Pancreas (tissue), 10 donors: ENCODE measurements at regions not wholly inside any gene's neighbourhood (a gene's known extent, or its start where the extent isn't known, plus 50 kb on each side); places are given as distances from the start of the nearest gene placed in this dataset.

Source experiments
- ATAC-seq, 4 donors: fragments of 200-7000 bp; cut with Tn5 transposase; one replicate each; pipeline versions ENCODE4 v1.8.0 to v1.9.1; 2020; ENCODE audit warnings: mild to moderate bottlenecking in 4 of 4, moderate library complexity in 4 of 4
- DNase-seq, 6 donors: peaks; one replicate each; pipeline ENCODE4 v3.0.0-alpha.2; 2020
- FAIRE-seq: peaks from 2 replicates; lab custom pipeline; 2012; peaks lifted over from hg19 to GRCh38; lab: Jason Lieb, UNC
- H3K27ac ChIP-seq, 4 donors: fragments of 200-600 bp; sonication (generic); 1 replicate in 3 of 4; 2 replicates in 1 of 4; pipeline versions ENCODE4 v1.5.0 to v1.8.0; 2020
- H3K27me3 ChIP-seq, 4 donors: fragments of 200-600 bp; one replicate each; pipeline ENCODE4 v1.8.0; 2021
- H3K36me3 ChIP-seq, 3 donors: fragments of 200-600 bp; sonication (generic) in 1 of 3; one replicate each; pipeline versions ENCODE4 v1.5.0 to v1.8.0; 2020 to 2021
- H3K4me1 ChIP-seq, 3 donors: fragments of 200-600 bp; one replicate each; pipeline ENCODE4 v1.8.0; 2021
- H3K4me3 ChIP-seq, 4 donors: fragments of 200-600 bp; sonication (generic) in 2 of 4; one replicate each; pipeline versions ENCODE4 v1.5.0 to v1.8.0; 2020 to 2021
- H3K9me3 ChIP-seq, 4 donors: fragments of 200-600 bp; one replicate each; pipeline ENCODE4 v1.8.0; 2021
- WGBS, 2 donors: extraction: QIAGEN DNeasy Blood & Tissue Kit; methylation state at CpG; one replicate each; pipeline ENCODE4 v1.1.7; 2013; 5-methylcytosine and 5-hydroxymethylcytosine counted together
- intact Hi-C, 3 donors: fragments of 100-400 bp; cut with DNase I; formaldehyde crosslinking; loops; one replicate each; pipeline versions ENCODE4 v1.11.1 to v1.14.2; 2022
- TF ChIP-seq, protein P1 (sequence below), 4 donors: fragments of 200-600 bp; sonication (generic) in 3 of 4; IDR thresholded peaks; one replicate each; pipeline versions ENCODE4 v1.5.0 to v1.8.0; 2021; ENCODE audit warnings: antibody characterized with exemption in 4 of 4
- donor health status: healthy with polysubstance abuse.
- donor health status: DM: no; HTN: no; CAD: no; lungs with moderate emphysema.
- donor health status: DM: no; HTN: no; CAD: no.
- donor health status: control.
- donor health status: control.
- donor health status: Bipolar disorder and iron deficiency.
- donor health status: DM: yes; HTN: yes; CAD: no.
- donor health status: DM: no; HTN: no; CAD: no.
- donor health status: DM: no; HTN: no; CAD: no.
- donor health status: DM: yes; HTN: yes; CAD: no.

DNA sequence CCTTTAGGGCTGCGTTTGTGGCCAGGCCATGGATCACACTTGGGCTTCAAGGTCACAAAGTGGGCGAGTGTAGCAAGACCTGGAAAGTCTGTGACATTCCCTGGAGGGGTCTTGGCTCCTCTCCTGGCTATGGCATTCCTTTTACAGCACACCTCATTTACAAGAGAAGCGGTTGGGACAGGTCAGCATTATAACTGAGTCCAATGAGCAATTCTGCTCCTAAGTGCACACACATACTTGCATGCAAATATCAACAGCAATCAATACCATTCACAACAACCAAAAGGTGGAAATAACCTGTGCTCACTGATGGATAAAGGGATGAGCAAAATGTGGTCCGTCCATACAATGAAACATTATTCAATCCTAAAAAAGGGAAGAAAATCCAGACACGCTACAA lies 298.2 kb downstream of the CTTN start:
- Histone ChIP-seq H3K27me3 (no peaks in the 10 kb centered on the region), H3K9me3 (no peaks in the 10 kb centered on the region), H3K36me3 (no peaks in the 10 kb centered on the region), H3K4me3 (no peak overlapping the region), H3K27ac (no peak overlapping the region), H3K4me1 (peaks cover 0 to 3% (median 0%) of the 10 kb centered on the region in 3 donors)
- no peak for FAIRE-seq
- TF ChIP-seq, protein P1, sequence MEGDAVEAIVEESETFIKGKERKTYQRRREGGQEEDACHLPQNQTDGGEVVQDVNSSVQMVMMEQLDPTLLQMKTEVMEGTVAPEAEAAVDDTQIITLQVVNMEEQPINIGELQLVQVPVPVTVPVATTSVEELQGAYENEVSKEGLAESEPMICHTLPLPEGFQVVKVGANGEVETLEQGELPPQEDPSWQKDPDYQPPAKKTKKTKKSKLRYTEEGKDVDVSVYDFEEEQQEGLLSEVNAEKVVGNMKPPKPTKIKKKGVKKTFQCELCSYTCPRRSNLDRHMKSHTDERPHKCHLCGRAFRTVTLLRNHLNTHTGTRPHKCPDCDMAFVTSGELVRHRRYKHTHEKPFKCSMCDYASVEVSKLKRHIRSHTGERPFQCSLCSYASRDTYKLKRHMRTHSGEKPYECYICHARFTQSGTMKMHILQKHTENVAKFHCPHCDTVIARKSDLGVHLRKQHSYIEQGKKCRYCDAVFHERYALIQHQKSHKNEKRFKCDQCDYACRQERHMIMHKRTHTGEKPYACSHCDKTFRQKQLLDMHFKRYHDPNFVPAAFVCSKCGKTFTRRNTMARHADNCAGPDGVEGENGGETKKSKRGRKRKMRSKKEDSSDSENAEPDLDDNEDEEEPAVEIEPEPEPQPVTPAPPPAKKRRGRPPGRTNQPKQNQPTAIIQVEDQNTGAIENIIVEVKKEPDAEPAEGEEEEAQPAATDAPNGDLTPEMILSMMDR (IDR thresholded peaks at IDR 0.05), result no peak
- no peak for ATAC-seq
- no peak for DNase-seq
- intact Hi-C loops, result no loop called here
- WGBS, 2 donors, result 75 to 76% methylated on average over 5 of the region's 5 CpGs

DNA sequence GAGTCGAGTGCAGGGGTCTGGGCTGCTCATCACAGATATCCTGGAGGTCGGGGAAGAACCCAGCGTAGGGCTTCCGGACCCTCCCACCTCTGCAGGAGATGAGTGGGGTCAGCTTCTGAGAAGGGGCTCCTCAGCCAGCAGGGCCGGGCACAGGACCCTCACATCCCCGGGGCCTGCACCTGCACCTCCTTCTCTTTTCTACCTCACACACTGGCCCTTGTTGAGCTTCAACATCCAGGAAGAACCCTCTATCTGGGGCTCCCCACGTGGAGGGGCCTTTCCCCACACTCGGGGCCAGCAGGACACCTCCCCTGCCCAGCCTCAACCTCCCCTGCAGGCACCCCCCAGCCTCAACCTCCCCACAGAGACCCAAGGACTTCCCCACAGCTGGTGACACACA lies 299.4 kb downstream of the CTTN start:
- Histone ChIP-seq H3K27me3 (no peaks in the 10 kb centered on the region), H3K9me3 (no peaks in the 10 kb centered on the region), H3K4me3 (no peak overlapping the region), H3K27ac (no peak overlapping the region), H3K36me3 (no peaks in the 10 kb centered on the region), H3K4me1 (peaks cover 0 to 3% (median 0%) of the 10 kb centered on the region in 3 donors)
- intact Hi-C loops, result no loop called here
- ATAC-seq (no peak), FAIRE-seq (no peak), DNase-seq (peak in 2 of 6 donors; percentile 26 to 39)
- 90 to 93% methylated on average over 8 of the region's 8 CpGs for WGBS, 2 donors
- TF ChIP-seq, protein P1 (IDR thresholded peaks at IDR 0.05), result no peak

DNA sequence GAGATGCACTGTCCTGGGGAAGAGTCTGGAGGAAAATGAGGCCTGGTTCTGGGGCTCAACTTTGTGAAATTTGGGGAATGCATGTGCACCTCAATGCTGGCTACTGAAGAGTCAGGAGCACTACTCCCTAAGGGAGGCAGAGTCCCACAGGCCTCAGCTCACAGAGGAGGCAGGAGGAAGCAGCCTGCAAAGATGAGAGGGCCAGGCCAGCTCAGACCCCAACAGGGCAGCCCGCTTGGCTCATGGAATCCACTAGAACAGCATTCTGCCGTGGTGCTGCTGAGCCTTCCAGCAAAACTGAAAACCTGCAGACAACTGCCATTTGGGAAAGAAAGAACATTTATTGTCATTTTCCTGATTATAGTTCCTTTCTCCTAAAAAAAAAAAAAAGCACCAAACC lies 300.5 kb downstream of the CTTN start:
- Histone ChIP-seq H3K4me3 (no peak overlapping the region), H3K27me3 (no peaks in the 10 kb centered on the region), H3K27ac (no peak overlapping the region), H3K36me3 (no peaks in the 10 kb centered on the region), H3K4me1 (peaks cover 0 to 3% (median 0%) of the 10 kb centered on the region in 3 donors), H3K9me3 (no peaks in the 10 kb centered on the region)
- peak in 2 of 6 donors; percentile 20 to 41 for DNase-seq
- no peak for FAIRE-seq
- 88 to 96% methylated on average over 2 of the region's 2 CpGs for WGBS, 2 donors
- intact Hi-C loops, result no loop called here
- ATAC-seq, result no peak
- TF ChIP-seq, protein P1 (IDR thresholded peaks at IDR 0.05), result no peak

DNA sequence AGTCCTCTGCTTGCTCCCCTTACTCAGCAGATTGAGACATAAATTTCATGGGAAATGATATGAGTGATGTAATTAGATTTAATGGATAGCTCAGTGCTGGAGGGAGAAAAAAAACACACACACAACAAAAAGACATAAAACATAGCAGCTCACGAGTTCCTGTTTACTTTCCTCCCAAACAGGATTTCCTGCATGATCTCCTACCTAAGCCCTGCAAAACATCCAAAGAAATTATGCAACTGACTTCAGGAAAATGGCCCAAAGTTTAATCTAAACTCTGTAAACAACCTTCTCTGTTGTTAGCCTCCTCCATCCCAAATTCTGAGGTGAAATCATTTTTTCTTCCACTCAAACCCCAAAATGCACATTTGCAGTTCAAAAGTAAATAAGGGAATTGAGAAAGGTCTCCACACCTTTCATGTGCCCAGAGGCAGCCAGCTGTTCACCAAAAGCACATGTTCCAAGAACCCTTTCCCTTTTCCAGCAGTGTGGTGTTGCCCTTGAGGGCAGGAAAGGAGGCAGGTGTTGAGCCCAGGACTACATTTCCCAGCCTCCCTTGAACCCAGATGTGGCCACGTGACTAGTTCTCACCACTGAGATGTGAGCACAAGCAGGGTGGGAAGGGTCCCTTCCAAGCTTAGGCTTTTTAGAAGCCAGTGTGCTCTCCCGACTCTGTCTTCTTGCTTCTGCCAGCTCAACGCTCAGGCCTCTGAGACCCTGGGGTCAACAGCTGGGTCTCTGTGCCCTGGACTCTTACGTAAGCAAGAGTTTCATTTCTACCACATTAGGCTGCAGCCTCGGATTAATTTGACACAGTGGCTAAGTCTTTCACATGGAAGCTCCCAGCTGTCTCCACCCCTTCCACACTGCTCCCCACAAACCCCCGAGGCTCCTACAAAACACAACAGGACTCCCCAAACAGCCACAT lies 301.2 kb downstream of the CTTN start:
- no peak for ATAC-seq
- TF ChIP-seq, protein P1 (IDR thresholded peaks at IDR 0.05), result no peak
- Histone ChIP-seq H3K27me3 (no peaks in the 10 kb centered on the region), H3K4me3 (no peak overlapping the region), H3K27ac (no peak overlapping the region), H3K9me3 (no peaks in the 10 kb centered on the region), H3K4me1 (peaks cover 0 to 3% (median 0%) of the 10 kb centered on the region in 3 donors), H3K36me3 (no peaks in the 10 kb centered on the region)
- WGBS, 2 donors, result 75 to 84% methylated on average over 7 of the region's 7 CpGs
- no peak for FAIRE-seq
- DNase-seq, result no peak
- intact Hi-C loops, result no loop called here

DNA sequence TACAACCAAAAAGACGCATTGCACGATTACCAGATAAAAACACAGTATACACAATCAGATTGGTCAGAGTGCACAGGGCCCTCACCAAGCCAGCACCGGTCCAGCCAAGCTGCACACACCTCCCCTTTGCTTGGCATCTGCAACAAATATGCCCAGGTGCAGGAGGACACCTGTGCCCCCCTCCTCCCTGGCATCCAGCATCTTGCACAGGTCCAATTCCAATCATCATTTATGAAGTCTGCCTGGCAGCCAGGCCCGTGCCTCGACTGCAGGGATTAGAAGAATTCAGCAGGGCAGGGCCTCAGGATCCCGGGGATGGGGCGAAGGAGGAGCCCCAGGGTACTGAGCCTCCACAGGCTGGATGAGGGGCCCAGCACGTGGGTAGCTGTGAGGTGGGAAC lies 302.1 kb downstream of the CTTN start:
- DNase-seq, result peak in 2 of 6 donors; percentile 25 to 31
- FAIRE-seq, result no peak
- TF ChIP-seq, protein P1 (IDR thresholded peaks at IDR 0.05), result no peak
- Histone ChIP-seq H3K9me3 (no peaks in the 10 kb centered on the region), H3K4me1 (peaks cover 0 to 3% (median 0%) of the 10 kb centered on the region in 3 donors), H3K36me3 (no peaks in the 10 kb centered on the region), H3K4me3 (no peak overlapping the region), H3K27me3 (no peaks in the 10 kb centered on the region), H3K27ac (no peak overlapping the region)
- intact Hi-C loops, result no loop called here
- WGBS, 2 donors, result 87 to 89% methylated on average over 8 of the region's 8 CpGs
- no peak for ATAC-seq
